BJ (cell line): ENCODE measurements at regions not wholly inside any gene's neighbourhood (a gene's known extent, or its start where the extent isn't known, plus 50 kb on each side); places are given as distances from the start of the nearest gene placed in this dataset.

Experiments
- CTCF ChIA-PET: fragments of 350-600 bp; formaldehyde crosslinking; extraction: SDS; loops from one replicate; lab custom pipeline; 2021; ENCODE audit warnings: antibody characterized with exemption, inconsistent platforms; lab: Yijun Ruan, JAX
- POLR2A ChIA-PET: fragments of 300-600 bp; sonication (Branson Sonifier 250); formaldehyde crosslinking; extraction: SDS; loops from one replicate; lab custom pipeline; 2021; ENCODE audit warnings: antibody characterized with exemption; lab: Charles Lee
- DNase-seq: peaks from one replicate; pipeline ENCODE4 v3.0.0-alpha.2; 2011; ENCODE audit warnings: low read depth
- H3K27me3 ChIP-seq: 2 replicates; pipeline ENCODE4 v1.6.0; 2011; ENCODE audit warnings: low read length; ENCODE audit not compliant: control insufficient read depth, insufficient read depth
- H3K36me3 ChIP-seq: 2 replicates; pipeline ENCODE4 v1.5.1; 2011; ENCODE audit warnings: low read length; ENCODE audit not compliant: control insufficient read depth, insufficient read depth
- H3K4me3 ChIP-seq: 2 replicates; pipeline ENCODE4 v1.5.1; 2011; ENCODE audit warnings: low read depth, mild to moderate bottlenecking, control low read depth, low read length
- TF ChIP-seq, protein P1 (sequence below): IDR thresholded peaks from 2 replicates; pipeline ENCODE4 v1.5.1; 2011; ENCODE audit warnings: low read depth, mild to moderate bottlenecking, control low read depth, inconsistent platforms, low read length, moderate library complexity; ENCODE audit not compliant: insufficient read depth

DNA sequence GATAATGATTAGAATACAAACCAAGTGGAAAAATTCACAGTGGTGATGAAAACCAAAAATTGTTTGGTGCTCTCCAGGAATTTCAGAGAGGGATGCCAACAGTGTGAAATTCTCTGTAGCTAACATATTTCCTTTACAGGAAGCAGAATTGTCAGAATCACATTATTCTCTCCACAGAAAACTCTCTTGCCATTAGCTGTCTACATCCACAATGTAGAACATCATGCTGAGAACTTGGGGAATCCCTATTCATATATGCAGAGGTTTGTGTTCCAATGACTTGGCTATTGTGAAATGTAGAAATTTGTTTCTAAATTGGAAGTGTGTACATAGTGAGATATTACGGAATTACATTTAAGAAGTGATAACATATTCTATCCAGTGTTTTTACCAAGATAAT, 142.0 kb downstream of the PCDH7 start:
- no peak for DNase-seq
- POLR2A ChIA-PET = no interaction called here
- CTCF ChIA-PET = interaction anchor here (1.3 kb wide), 1 partner anchor 8 kb away, joined by 3 read pairs; no protein-coding TSS in a partner anchor
- Histone ChIP-seq H3K4me3 (no peak overlapping the region), H3K27me3 (no peaks in the 10 kb centered on the region), H3K36me3 (no peaks in the 10 kb centered on the region)
- TF ChIP-seq, protein P1, sequence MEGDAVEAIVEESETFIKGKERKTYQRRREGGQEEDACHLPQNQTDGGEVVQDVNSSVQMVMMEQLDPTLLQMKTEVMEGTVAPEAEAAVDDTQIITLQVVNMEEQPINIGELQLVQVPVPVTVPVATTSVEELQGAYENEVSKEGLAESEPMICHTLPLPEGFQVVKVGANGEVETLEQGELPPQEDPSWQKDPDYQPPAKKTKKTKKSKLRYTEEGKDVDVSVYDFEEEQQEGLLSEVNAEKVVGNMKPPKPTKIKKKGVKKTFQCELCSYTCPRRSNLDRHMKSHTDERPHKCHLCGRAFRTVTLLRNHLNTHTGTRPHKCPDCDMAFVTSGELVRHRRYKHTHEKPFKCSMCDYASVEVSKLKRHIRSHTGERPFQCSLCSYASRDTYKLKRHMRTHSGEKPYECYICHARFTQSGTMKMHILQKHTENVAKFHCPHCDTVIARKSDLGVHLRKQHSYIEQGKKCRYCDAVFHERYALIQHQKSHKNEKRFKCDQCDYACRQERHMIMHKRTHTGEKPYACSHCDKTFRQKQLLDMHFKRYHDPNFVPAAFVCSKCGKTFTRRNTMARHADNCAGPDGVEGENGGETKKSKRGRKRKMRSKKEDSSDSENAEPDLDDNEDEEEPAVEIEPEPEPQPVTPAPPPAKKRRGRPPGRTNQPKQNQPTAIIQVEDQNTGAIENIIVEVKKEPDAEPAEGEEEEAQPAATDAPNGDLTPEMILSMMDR = no peak

DNA sequence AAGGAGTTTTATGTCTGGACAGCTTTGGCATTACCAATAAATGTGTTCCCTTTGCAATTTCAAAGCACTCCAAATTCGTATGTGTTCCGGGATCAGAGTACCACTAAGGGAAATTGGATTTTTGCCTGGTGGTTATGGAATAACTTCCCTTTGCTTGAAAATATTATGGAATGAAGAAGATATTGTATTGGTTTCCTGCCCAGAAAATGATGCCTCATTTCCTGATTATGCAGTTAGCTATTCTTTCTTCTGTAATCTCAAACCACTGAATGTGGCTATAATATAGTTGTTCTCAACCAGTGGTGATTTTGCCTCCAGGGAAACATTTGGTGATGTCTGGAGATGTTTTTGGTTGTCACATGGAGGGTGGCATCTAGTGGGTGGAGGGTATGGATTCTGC, 142.9 kb downstream of the PCDH7 start:
- Histone ChIP-seq H3K27me3 (no peaks in the 10 kb centered on the region), H3K36me3 (no peaks in the 10 kb centered on the region), H3K4me3 (no peak overlapping the region)
- POLR2A ChIA-PET = no interaction called here
- no peak for DNase-seq
- CTCF ChIA-PET = interaction anchor here (0.7 to 1.3 kb wide), 2 partner anchors 9 to 73 kb away, joined by 3 to 4 read pairs; no protein-coding TSS in a partner anchor
- TF ChIP-seq, protein P1 = no peak

DNA sequence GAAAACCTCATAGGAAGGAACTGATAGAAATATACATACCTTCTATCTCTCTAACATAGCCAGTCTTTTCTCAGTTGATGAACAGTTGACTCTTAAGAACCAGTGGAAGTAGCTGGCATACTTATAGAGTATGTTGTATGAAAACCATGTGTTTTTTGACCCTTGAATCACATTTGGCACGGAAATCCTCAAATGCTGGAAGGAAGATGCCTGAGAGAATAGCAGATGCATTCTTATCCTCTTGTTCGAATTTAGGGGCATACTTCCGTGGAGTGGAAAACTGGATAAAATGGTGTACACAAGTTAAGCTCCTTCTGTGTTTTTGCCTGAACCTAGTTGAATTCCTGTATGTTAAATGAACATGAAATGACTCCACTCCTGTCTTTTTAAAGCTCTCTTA, 145.5 kb downstream of the PCDH7 start:
- TF ChIP-seq, protein P1 = no peak
- CTCF ChIA-PET = interaction anchor here (0.8 to 1.0 kb wide), 2 partner anchors 12 to 15 kb away, joined by 4 to 5 read pairs; no protein-coding TSS in a partner anchor
- no peak for DNase-seq

DNA sequence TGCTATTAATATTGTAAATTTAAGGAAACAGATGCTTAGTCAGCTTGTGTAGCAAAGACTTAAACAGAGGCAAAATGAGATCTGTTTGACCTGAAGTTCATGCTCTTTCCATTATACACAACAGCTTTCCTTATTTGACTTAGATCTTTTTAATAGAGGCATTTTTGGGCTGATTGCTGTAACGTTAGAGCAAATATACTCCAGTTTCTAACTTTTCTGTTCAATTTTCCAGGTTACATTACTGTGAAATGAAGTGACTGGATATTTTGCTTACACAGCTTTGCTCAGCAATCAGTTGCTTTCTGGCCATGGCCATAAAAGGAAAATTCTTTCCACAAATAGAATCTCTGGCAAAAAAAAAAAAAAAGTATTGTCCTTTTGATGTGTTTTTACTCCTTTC, 146.2 kb downstream of the PCDH7 start:
- Histone ChIP-seq H3K4me3 (no peak overlapping the region), H3K27me3 (no peaks in the 10 kb centered on the region), H3K36me3 (no peaks in the 10 kb centered on the region)
- ChIA-PET CTCF (interaction anchor here (0.8 to 1.0 kb wide), 2 partner anchors 13 to 14 kb away, joined by 4 to 5 read pairs; no protein-coding TSS in a partner anchor), POLR2A (interaction anchor here (0.6 kb wide), 1 partner anchor 180 kb away, joined by 3 read pairs; no protein-coding TSS in a partner anchor)
- DNase-seq = no peak
- TF ChIP-seq, protein P1 = no peak

More for the DNA sequence above, 145.5 kb downstream of the PCDH7 start:
- Histone ChIP-seq H3K36me3 (no peaks in the 10 kb centered on the region), H3K4me3 (no peak overlapping the region), H3K27me3 (no peaks in the 10 kb centered on the region)
- POLR2A ChIA-PET = no interaction called here

DNA sequence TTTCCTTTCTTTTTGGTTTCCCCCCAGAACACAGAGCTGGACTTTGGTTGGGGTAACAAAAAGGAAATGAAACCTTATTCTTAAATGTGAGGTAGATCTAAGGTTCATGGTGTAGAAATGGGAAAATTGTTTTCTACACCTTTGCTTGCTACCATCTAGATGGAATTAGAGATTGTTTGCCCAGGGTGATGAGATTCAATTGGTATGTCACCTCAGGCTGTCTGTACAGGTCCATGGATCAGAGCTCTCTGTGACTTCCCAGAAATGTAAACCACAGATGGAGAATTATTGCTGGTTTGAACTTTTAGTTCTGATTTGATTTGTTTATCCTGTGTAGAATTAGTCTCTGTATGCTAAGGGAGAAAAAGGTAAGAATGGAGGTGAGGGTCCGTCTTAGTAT, 146.7 kb downstream of the PCDH7 start:
- TF ChIP-seq, protein P1 = no peak
- Histone ChIP-seq H3K27me3 (no peaks in the 10 kb centered on the region), H3K36me3 (no peaks in the 10 kb centered on the region), H3K4me3 (no peak overlapping the region)
- ChIA-PET CTCF (no interaction called here), POLR2A (no interaction called here)
- no peak for DNase-seq
